Hematopoietic multipotent progenitor cell (in vitro differentiated cells): ENCODE measurements at regions not wholly inside any gene's neighbourhood (a gene's known extent, or its start where the extent isn't known, plus 50 kb on each side); places are given as distances from the start of the nearest gene placed in this dataset.
A peak's percentile ranks its signal among the peaks of the same experiment; 100 is the strongest.

ENCODE experiments used
- DNase-seq, 3 donors: peaks; one replicate each; pipeline ENCODE4 v3.0.0-alpha.2; 2011 to 2015; ENCODE audit warnings: low read depth in 2 of 3, low spot score in 2 of 3

DNA sequence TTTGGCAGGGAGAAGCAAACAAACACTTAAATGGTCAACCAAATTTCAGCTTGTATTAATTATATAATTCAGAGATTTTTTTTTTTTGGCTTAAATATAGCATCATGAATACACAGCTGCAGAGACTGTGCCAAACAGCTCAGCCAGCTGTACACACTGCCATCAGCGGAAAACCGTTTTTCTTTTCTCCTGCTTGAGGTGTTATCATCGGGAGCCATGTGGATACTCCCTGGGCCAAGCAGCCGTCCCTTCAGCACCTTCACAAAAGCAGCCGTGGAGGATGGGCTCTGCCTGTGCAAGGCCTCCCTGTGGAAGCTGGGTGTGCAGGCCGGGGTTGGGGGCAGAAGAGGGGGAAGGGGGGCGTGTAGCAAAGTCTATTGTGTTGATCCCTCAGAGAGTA lies 85.0 kb downstream of the NUF2 start:
- no peak for DNase-seq

DNA sequence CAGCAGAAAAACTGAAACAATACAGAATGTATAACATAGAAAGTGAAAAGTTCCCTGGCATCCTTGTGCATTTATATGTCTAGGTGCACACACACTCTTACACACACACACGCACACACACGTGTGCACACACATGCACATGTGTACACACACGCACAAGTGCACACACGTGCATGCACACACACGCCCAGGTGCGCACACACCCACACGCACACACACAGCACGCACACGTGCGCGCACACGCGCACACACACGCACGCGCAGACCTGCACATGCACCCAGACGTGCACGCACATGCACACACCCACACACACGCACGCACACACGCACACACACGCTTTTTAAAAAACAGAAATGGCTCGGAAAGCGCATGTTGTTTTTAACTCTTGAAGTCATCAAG lies 86.5 kb downstream of the NUF2 start:
- DNase-seq: no peak

DNA sequence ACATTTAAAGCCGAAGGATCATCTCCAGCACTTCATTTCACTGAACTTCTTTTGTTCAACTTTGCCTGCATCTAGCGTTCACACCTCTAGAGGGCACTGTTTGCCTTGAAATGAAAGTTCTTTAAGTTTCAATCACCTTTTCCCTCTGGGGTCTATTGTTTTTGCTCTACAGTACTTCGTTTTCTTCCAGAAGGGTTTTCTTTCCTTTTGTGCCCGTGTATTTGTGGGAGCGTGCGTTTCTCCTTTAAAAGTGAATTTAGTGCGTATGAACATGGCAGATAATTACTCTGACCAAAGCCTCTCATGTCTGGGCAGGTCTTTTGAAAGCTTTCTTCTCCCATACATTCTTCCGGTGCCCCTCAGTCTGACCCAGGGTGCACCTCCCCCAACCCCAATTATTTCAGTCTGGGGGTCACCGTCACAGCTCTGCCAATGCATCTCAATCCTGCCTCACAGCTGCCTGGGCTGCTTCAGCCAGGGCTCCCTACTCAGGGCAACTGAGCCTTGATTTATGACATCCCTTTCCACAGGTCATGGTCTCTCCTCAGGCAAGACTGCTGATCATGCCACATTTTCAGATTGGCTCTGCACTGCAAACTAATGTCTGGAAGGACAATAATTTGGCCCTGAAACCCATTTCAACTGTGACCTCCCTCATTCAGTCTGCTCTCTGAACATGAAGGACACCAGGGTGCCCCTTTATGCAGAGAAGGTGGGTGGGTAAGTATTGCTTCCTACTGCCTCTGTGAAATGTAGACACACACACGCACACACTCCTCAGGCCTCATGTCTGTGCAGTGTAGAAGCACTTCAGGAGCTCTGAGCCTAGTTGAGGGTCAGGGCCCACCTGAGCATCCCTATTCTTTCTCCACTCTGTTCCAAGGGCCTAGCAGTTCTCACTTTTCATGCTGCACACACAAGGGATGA lies 88.6 kb downstream of the NUF2 start:
- peak in 2 of 3 donors; percentile 25 to 68 for DNase-seq

DNA sequence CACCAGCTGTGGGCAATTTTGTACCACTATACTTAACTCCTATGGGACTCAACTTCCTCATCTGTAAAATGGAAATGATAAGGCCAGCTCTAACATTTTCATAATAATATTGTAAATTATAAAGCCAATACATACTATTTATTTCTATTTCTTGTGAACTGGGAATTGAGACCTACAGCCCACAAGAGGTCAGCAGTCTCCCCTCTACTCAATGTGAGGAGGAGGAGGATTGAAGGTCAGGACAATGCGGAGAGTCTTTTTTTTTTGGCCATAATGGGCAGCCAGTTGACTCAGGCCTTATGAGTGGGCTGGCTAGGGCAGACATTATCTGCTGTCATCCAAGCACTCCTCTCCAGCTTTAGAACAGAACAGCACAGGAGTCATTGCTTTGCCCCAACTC lies 90.5 kb downstream of the NUF2 start:
- DNase-seq: no peak

DNA sequence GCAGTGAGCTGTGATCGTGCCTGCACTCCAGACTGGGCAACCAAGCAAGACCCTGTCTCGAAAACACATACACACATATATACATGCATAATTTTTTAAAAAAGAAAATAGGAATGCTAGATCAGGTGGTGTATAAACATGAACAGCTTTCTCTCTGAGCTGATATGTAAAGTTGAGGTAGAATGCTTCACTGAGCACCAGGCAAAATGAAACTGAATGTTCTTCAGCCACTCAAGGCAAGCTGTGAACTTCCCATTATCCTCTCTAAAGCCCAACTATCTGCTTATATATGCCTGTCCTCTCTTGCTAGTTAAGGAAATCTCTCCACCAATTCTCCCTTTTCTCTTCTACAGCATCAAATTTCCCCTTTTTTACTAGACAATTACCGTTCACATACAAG lies 93.0 kb downstream of the NUF2 start:
- no peak for DNase-seq

DNA sequence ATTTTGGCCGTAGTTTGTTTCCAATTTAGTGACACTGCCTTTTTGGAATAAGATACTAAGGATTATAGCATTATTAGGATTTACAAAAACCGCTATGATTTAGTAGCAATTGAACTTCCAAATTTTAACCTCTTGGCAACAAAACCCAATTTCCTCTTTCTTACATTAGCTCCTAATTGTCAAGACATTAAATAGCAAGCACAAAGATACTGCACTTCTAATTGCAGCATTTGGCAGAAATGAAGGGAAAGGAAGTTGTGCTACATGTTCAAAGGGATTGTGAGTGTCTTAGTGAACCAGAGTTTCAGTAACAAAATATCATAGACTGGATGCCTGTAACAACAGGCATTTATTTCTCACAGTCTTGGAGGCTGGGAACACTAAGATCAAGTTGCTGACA lies 99.9 kb downstream of the NUF2 start:
- no peak for DNase-seq

DNA sequence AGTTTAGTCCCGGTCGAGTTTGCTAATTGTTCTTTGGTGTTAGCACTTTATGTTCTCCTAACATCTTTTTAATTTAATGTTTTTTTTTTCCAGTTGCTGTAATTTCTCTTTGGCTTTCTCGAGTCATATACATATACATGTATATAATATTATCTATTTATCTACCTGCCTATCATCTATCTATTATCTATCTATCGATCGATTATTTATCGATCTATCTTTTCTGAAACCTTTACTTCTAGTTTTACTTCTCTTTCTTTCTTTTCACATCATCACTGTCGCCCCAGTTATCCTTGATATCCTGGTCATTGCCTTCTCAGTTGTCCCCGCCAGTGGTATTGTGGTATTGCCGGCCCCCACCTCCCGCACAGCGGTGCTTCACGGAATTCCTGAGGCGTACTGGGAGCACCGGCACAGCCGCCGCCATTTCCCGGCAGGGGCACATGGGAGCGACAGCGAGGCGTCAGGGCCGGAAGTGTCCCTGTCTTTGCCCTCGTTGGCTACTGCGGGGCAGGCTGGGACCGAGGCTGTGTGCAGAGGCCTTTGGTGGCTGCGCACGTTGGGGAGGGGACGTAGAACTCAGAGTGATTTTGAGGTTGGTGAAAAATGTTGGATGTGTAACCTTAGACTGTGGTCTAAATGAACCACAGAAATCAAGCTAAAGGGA lies 101.1 kb downstream of the NUF2 start:
- no peak for DNase-seq

DNA sequence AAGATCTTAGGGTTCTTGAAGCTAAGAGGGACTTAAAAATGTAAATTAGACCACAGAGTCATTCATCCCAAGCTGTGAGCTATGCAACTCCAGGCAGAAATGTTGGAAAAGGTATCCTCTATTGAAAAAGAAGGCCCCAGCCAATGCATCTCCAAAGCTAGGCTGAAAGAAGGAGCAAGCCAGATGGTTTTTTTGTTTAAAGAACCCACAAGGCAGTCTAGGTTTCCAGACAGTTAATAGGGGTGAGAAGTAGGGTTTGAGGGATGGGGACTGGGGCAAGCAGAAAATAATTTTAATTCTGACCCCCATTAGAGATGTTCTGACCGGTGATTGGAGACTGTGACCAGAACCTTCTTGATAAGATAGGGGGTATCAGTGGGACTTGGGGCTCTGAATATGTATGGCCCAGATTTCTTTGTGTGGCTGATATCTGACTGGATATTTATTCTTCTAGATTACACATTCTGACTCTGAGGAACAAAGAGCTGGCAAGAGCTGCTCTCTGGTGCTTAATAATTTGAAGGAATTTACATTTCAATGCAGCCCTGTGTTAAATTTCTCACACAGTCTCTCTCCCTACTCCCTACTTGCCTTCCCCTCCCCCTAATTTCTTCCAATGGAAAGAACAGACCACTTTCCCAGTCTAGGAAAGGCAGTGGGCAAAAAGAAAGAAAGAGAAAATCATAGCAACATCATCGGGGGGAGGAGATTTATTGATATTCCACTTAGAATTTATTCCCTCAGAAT lies 104.9 kb downstream of the NUF2 start:
- DNase-seq: no peak

DNA sequence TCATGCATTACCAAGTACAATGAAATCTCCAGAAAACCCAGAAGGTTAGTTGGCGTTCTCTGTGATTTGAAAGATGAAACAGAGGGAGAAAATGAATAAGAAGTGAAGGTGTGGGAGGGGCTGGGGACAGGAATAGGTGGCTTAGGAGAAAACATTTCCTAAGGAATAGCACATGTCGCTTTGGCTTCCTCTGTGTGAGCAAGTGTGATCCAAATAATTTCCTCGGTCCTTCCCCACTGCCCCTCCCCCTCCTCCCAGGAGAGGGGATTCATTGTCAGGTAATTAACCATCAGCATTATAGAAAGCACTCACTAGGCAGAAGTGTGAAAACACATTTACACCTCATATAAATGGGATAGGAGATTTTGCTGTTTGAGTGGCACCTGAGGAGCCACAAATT lies 105.5 kb downstream of the NUF2 start:
- no peak for DNase-seq

DNA sequence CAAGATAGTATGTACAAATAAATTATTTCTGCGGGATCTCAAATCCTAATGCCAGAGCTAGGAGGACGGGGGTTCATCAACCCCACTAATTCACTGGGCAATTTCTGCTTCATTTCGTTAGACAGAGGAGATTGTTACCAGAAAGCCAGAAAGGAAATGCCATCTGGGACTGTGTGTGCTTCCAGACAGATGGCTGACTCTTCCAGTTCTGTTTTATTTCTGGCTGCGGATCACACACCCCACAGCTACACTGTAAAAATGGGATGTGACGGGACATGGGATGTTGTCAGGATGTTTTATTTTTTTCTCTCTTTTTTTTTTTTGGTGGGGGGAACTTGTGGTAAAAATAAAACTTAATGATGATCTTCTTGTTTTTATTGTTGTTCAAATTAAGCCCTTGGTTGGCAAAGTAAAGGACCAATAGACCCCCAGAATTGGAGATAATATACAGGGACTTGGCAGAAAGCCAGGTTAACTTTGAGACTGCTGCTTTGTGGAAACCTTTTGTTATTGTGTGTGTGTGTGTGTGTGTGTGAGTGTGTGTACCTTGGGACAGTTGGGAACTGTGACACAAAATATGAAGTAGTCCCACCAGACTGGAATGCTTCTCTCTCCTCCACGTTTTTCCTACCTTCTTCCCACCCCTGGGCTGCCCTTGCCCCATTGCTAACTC lies 114.5 kb downstream of the NUF2 start:
- no peak for DNase-seq

DNA sequence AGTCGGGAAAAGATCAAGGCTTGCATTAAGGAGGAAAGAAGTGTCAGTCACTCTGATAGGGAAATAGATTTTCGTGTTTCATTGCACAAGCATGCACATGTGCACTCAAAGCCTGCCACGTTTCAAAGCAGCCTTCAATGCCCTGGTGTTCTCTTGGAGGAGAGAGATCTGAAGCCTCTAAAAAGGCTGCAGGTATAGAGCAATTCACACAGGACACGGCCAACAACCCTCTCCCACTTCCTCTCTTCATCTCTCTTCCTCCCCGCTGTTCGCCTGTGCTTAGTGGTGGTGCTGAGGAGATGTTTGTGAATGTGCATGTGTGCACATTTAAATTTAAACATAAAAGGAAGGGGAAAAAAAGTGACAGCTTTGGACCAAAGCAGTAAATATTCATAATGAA lies 117.7 kb downstream of the NUF2 start:
- DNase-seq: no peak

DNA sequence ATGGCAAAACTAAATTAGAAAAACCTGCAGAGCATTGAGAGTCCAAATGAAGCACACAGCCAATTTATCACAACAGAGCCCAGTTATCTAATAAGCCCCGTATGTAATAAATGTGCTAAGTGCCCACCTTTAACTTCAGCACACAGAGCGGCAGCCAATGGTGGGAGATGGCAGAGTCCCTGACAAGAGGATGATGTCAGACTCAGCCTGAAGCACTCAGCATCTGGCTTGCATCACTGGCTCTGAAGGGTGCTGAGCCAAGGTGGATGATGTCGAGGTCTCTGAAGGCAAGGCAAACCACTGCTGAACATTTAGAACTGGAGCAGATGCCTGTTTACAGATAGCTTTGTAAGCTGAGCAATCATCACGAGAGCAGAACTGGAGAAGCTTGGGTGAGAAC lies 118.3 kb downstream of the NUF2 start:
- DNase-seq: no peak

DNA sequence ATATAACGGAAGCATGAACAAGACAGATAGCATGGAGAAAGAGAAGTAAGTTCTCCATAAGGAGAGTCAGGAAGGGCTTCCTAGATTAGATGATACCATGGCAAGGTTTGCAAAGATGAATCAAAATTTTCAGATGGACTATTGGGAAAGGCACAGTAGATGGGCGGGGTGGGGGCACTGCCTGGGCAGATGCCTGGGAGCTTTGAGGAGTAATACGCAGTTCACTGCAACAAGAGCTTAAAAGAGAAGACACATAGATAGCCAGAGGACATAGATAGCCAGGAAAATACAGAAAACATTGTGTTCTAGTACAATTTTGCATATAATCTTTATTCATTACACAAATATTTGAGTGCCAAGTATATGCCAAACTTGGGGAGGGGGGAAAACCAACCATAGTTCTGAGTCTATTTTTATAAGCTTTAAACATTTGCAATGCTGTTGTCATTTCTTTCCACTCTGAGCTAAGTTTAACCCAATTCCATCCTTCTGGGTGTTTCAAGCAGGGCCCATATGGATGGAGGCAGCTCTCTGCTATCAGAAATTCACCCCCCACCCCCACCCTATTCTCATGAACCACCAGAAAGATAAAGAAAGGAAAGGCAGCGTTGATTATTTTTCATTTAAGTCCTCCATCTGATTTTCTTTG lies 120.6 kb downstream of the NUF2 start:
- DNase-seq: no peak

DNA sequence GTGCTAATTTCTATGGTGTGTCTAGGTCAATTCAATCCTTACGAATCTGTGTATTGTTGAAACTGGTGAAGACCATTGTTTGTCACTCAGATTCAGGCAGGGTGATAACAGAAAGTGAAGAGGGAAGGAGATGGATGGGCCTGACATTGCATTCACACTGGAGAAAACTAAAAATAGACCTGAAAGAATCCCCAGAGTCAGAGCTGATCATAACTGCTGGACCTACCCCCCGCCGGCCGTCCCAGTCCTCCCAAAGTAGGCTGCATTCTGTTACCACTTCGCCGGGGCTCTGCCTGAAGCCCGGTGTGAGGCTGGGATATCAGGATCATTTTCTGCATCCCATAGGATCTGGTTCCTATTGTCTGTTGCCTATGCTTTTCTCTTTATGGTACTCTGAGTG lies 121.1 kb downstream of the NUF2 start:
- DNase-seq: no peak

DNA sequence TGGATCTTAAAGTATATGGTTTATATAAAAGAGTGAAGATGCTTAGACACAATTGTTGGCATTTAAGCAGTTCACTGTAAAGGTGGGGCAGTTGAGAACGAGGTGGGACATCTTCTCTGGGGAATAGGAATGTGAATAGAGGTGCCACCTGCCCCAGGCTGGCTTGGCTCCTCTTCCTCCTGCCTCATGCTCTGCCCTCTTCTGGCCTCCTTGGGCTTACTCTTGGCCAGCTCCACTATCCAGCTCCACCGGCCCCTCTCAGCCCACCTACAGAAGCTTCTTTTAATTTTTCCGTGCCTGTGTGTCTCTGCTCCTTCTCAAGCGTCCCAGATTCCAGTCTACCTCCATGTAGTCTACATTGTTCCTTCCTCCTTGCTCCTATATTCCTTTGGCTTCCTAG lies 122.1 kb downstream of the NUF2 start:
- no peak for DNase-seq

DNA sequence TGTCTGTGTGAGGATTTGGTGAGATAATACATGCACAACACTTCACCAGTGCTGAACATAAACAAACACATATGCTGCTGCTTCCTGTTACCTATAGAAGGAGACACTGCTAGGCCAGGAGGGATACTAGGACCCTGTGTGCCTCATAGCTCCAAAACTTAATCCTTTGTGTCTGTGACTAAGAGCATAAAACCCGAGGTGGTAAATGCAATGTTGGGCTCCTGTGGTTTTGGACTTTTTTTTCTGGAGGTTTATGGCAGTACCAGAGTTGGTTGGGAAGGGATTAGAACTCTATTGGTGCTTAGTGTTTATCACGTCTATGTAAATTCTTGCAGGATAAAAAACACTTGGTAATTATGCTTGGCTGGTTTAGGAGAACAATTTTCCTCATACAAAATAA lies 122.9 kb downstream of the NUF2 start:
- DNase-seq: no peak

DNA sequence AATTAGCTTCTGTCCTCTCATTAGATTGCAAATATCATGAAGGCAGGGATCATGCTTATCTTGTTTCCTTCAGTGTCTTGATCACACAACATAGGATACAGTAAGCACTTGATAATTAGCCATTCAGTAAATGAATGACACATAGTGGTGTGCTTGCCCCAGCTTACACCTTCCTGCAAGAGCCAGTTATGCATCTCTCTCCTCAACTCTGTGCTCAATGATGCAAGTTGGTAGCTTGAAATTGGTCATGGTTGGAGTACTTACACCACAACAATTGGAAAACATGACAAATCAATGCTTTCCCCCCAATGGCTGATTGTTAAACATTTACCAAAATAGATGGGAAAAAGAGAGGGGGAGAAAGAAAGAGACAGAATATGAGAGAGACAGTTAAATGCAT lies 129.2 kb downstream of the NUF2 start:
- no peak for DNase-seq

DNA sequence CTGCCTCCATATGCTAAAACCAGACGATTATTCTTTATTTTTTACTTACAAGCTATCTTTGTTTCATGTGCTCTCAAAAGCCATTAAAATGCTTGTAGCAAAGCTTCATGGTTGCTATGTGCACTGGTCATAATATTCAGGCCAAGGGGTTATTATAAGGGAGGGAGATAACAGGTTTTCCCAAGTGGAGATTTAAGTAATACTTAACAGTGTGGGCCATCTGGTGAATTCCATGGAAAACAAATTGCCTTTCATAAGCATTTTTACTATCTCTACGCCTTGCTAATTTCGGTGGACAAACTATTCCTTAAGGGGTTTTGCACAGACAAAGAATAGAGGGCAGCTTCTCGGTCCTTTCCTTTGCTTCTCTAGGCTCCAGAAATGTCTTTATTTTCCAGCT lies 137.8 kb downstream of the NUF2 start:
- DNase-seq: no peak

DNA sequence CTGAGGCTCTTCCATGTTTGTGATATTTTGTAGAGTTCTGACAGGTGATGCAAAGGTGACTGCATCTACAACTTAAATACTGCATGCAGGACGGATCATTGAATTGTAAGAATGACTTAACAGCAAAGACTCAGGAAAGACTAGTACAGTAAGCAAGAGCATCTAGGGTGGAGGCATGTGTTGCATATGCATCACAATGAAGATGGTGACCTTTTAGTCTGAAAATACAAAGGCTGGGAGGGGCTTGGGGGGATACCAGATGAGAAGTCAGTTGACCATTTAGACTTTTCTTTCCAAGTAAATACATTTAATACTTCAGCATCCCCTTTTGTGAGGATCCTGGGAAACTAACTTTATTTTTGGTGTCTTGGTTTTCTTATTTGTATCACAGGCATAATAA lies 145.5 kb downstream of the NUF2 start:
- DNase-seq: no peak

DNA sequence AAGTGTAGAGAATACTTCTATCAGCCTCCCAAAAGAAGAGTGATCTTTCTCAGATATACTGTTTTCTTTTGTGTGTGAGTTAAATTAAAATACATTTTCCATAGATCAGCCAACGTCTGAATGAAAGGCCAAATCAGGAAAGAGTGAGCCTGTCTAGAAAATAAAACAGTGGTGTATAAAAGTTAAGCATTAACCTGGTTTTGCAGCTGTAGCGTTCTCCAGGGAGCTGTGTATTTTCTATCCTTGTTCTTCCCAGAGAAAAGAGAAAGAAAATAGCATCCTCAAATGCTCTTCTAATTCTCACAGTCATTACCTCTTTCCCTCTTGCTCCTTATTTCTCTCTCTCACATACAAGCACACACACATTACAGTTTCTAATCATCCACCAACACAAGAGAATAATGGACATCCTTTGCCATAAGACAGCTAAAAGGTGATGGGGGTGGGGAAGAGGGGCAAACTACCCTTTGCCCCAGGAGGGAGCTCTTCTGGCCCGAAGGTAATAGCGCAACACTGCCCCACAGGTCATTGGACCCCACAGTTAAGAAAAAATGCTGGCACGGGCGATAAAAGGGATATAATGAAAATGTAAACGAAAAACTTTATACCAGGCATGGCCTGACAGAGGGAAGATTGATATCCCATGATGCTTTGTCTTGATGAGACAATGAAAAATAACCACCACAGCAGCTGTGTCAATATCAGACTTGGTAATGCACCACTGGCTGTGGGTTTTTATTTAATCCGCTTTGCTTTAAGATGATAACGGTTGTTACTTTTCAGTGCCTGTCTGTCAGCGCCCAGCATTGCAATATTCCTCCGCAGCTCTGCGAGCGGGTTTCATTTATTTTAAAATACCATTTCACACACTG lies 150.3 kb downstream of the NUF2 start:
- no peak for DNase-seq
